DMS 273 (cell line): ENCODE measurements at regions not wholly inside any gene's neighbourhood (a gene's known extent, or its start where the extent isn't known, plus 50 kb on each side); places are given as distances from the start of the nearest gene placed in this dataset.
"Not testable (repeated sequence)": the region's sequence is repeated elsewhere in the genome, so short reads cannot be mapped to it uniquely, and the experiment has no call there.

Experiments used
- DNase-seq: peaks from one replicate; lab custom pipeline; 2025; ENCODE audit not compliant: unreplicated experiment; lab: John Stamatoyannopoulos, UW

DNA sequence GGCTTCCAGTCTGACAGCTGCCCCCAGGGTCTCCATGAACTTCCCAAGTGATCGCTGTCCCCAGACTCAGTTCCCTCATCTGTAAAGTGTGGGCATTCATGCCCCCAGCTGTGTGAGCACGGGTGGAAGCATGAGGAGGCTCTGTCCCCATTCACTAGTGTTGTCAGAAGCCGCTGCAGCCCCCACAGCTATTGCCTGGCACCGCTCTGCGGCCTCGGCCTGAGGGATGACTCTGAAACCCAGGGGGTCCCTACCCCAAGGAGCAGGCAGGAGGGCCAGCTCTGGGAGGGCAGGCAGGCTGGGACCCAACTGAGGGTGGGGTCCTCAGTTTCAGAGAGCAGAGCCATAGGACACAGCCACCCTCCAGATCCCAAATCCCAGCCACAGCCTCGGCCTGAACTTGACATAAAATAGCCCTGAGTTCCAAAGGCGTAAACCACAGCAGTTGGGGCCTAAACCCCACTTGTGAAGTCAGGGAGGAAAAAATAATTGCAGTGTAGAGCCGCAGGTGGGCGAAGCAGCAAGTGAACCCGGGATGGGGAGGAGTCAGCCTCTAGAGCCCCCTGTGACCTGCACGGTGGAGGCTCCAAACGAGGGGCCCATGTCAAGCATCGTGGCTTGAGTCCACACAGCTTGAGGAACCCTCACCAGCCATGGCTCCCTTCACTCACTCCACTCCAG, 66.0 kb upstream of the ADAMTS2 start:
- DNase-seq: no peak

DNA sequence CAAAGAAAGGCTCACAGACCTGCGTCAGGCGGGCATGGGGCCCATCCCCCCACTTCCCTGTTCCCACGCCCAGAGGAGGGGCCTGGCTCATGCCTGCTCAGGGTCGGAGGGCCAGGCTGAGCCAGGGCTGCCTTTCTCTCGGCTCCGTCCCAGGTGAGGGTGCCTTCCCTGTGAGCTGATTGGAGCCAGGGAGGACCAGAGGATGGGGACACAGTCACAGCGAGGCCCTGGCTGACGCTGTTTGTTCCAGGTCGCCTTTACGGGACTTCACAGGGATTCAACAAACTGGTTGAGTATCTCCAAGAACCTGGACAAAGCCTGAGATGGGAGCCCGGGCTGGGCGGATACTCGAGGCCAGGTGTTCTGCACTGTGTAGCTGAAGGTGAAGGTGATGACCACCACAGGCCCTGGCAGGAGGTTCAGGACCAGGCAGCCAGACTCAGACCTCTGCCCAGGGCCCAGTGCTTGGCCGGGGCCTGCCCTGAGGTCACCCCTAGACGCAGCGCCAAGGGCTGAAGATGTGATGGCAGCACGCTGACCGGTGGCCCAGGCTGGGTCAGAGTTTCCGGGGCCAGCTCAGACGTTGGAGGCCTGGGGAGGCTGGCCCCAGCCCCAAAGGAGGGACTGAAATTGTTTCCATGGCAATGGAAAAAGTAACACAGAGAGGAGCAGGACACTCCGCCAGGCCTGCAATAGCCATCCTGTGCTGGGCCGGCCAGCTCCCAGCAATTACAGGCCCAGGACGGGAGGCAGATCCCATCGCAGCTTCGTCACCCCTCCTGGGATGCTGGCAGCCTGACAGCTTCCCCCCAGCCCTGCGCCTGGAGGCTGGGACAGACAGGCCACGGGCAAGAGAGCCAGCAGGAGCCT, 65.3 kb upstream of the ADAMTS2 start:
- DNase-seq: no peak

DNA sequence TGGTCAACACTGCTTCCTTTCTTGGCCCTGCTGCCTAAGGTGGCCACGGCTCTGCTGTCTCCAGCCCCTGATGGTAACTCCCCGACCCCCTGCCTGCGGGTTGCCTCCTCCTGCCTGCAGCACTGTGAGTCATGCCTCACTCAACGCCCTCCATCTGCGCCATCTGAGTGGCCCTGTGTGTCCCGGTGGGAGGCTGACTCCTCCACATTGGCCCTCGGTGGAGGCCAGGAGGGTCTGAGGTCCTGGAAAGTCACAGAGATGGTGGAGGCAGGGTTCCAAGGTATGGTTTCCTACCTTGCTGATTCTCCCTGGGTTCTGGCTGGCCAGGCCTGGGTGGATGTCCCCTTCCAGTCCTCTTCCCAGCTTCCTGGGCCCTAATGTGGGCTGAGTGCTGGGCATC, 64.5 kb upstream of the ADAMTS2 start:
- no peak for DNase-seq

DNA sequence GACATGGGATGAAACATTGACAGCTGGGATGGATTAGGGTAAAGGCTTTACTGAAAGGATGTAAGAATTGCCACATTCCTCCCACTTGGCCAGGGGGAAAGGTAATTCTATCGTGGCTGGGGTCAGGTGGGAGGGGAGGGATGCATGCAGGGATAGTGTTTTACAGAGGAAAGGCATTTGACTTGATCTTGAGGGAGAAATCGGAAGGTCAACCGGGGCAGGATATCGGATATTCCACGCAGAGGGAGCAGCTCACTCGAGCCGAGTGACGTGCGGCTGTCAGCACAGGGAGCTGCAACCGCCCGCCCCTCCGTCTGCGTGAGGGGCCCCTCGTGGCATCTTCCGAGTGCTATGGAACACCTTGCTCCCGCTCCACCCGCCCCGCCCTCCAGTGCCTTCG, 63.4 kb upstream of the ADAMTS2 start:
- DNase-seq: no peak

DNA sequence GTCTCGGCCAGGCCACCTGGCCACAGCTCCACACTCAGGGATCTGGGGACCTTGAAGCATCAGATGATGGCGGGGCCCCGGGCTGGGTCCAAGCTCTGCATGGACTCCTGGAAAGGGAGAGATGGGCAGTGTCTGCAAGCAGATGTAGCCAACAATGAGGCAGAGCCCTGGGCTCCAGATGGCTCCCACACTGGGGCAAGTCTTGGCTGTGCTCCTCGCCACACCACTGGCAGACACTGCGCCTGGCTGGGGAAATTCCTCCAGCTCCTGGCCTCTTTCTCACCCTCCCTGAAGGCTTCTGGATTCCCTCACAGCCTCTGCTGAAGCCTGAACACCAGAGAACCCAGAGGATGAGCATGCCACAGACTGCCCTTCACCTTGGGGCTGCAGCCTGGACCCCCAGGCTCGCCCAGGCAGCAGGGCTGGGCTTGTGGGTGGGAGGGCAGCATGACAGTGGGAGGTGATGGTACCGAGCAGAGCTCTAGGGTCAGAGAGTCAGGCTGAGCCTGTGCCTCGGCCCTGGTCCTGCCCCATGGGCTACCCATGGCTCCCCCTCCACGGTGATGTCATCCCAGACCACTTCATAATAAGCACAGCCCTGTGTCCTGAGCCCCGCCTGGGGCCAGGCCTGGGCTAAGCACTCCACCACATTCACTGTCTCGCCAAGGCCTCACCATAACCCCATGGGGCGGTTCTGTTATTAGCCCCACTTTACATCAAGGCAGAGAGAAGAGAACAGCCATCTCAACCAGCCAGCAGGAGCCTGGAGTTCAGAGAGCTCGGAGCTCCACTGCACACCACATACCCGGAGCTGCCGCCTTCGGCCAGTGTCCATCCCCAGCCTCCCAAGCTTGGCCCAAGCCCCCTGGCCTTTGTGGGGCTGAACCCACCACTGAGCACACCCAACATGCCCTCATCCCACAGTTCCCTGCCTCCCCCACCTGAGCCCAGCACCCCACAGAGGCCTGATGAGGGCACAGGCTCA, 62.2 kb upstream of the ADAMTS2 start:
- peak; percentile 82 for DNase-seq

DNA sequence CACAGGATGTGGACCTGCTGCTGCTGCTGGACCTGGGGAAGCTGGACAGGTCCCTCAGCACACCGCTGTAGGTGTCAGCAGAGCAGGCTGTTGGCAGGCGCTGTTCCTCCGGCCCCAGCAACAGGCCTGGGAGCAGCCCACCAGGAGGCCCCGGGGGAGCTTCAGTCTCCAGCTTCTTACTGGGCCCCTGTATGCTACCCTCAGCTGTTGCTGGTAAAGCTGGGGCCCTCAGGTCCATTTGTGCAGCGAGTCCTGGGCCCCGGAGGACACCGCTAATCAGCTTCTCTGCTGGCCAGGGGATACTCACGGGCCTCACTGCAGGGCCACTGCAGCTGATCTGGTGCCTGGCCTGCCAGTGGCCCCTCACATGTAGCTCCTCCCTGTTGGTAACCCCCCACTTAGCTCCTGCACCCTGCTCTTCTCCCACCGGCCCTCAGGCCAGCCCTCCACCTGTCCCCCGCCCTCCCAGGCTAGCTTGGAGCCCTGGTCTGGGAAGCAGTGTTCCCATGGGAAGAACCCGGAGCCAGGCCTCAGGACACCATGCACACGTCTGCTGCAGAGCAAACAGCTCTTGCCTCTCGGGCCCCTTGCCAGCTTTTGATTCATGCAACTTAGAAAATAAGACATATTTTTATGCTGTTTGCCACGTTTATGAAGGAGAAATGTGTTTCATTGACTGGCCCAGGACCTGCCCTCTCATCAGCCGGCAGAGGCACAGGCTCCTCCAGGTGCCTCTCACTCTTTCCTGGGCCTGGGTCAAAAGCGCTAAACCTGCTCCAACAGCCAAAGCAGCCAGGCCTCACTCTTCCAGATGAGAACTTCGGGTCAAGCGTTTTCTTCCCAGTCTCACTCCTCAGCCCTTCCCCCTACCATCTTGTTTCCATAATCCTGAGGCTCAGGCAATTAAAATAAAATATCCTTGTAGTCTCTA, 61.0 kb upstream of the ADAMTS2 start:
- peak; percentile 32 for DNase-seq

DNA sequence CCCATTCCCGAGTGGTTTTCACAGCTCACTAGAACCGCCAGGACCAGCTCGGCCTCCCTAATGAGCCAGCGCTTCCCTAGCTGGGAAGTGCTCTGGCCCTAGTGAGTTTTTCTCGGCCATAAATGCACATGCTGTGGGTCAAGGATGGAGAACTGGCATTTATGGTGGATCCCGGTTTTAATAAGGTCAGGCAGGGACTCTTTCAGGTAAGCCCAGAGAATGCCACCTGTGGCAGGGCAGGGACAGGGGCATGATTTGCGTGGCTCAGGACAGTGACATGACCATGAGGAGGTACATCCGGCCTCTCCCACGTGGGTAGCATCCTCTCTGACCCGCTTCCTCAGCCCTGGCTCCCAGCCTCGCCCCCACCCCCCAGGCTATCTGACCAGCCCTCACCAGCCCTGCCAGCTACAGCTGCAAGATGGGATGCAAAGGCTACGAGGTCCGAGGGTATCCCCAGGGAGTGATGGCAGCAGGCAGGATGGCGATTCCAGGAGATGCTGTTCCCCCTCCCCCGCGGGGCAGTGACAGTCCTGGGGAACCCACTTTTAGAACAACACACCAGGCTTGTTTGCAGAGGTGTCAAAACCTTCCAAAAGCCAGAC, 60.3 kb upstream of the ADAMTS2 start:
- no peak for DNase-seq

DNA sequence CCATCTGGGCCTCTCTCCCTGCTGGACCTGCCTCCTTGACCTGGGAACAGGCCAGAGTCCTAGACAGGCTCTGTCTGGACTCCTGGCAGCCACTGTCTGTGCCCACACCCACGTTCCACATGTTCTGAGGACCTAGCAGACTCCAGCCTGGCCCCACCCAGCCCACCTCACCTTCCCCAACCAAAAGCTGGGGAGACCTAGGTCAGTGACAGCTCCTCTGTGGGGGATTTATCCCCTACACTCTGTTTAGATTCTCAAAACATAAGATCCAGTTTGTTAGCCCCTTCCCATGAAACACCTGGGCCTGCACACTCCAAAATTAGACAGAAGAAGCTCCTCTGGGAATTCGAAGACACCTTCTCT, 59.8 kb upstream of the ADAMTS2 start:
- no peak for DNase-seq

DNA sequence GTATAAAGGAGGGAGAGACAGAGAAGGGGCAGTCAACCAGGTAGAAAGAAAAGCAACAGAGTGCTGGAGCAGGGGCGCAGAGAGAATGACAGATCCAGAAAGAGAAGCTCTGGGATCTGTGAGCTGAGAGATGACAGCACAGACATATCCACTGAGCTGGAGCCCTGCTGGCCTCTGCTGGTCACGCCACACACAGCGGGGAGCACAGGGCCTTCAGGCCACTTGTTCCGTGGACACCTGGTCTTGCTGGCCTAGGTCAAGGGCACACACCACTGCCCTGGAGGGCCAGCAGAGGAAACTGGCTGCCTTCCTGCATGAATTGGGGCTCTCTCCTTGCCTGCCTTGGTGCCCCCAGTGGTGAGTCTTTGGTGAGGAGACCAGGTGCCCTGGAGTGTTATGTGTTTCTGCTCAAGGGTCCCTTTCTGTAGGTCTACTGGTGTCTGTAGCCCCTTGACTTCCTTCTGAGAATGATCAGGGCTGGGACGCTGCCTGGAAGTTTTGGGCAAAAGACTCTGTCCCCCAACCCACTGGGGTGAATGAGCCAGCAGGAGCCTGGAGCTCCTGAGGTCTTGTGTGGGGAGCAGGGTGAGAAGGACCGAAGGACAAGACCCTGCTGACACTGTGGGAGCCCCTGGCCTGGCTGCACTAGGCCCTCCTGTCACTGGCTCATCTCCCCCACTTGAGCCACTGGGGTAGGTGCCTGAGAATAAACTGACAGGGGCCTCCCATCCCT, 59.2 kb upstream of the ADAMTS2 start:
- DNase-seq: no peak

DNA sequence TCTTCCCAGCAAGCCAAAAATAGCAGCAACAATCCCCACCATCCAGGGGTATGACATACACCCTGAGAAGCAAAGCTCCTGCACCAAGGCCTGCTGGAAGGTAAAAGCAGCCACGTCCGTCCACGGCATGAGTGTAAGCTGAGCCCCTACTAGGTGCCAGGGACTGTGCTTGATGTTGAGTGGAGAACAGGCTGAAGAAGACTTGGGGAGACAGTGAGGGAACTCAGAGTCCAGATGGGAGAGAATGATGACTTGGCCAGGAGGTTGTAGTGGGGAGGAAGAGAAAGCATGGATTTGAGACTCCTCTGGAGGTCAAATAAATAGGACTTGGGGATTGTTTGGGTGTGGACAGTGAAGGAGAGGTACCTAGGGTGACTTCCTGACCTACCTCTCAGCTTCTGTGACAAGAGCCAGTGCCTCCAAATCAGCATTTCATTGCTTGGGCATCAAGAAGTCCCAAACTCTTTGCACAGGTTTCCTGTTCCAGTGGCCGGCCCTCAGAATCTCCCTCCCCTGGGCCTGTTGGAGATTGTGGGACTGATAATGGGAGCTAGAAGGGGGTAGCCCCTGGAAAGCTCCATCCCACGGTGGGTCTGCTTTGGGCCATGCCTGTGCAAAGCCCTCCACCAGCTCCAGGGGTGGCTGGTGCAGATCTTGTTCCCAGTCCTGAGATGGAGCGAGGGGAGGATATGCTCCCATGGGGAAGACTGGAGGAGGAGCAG, 58.3 kb upstream of the ADAMTS2 start:
- DNase-seq: no peak

DNA sequence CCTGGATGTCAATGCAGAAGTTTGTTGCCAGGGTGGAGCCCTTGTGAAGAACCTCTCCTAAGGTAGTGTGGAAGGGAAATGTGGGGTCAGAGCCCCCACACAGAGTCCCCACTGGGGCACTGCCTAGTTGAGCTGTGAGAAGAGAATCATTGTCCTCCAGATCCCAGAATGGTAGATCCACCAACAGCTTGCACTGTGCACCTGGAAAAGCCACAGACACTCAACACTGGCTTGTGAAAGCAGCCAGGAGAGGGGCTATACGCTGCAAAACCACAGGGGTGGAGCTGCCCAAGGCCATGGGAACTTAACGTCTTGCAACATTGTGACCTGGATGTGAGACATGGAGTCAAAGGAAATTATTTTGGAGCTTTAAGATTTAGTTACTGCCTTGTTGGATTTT, 55.2 kb upstream of the ADAMTS2 start:
- DNase-seq: not testable (repeated sequence)

DNA sequence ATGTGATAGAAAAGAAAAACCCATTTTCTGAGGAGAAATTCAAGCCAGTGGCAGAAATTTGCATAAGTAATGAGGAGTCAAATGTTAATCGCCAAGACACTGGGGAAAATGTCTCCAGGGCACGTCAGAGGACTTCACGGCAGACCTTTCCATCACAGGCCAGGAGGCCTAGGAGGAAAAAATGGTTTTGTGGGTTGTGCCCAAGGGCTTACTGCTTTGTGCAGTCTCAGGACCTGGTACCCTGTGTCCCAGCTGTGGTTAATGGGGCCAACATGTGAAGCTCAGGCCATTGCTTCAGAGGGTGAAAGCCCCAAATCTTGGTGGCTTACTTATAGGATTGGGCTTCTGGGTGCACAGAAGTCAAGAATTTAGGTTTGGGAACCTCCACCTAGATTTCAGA, 54.8 kb upstream of the ADAMTS2 start:
- no peak for DNase-seq

DNA sequence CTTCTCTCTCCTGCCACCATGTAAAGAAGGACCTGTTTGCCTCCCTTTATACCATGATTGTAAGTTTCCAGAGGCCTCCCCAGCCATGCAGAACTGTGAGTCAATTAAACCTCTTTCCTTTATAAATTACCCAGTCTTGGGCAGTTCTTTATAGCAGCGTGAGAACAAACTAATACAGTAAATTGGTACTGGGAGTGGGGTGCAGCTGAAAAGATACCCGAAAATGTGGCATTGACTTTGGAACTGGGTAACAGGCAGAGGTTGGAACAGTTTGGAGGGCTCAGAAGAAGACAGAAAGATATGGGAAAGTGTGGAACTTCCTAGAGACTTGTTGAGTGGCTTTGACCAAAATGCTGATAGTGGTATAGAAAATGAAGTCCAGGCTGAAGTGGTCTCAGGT, 54.1 kb upstream of the ADAMTS2 start:
- DNase-seq: not testable (repeated sequence)

DNA sequence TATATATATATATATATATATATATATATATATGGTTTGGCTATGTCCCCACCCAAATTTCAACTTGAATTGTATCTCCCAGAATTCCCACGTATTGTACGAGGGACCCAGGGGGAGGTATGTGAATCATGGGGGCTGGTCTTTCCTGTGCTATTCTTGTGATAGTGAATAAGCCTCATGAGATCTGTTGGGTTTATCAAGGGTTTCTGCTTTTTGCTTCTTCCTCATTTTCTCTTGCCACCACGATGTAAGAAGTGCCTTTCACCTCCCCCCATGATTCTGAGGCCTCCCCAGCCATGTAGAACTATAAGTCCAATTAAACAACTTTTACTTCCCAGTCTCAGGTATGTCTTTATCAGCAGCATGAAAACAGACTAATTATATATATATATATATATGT, 52.3 kb upstream of the ADAMTS2 start:
- DNase-seq: no peak
